Activated naive CD8-positive, alpha-beta T cell treated with anti-CD3 and anti-CD28 coated beads for 36 hours (primary cell): ENCODE measurements at regions not wholly inside any gene's neighbourhood (a gene's known extent, or its start where the extent isn't known, plus 50 kb on each side); places are given as distances from the start of the nearest gene placed in this dataset.
"Not testable (repeated sequence)": the region's sequence is repeated elsewhere in the genome, so short reads cannot be mapped to it uniquely, and the experiment has no call there.

Experiments
- DNase-seq: peaks from one replicate; pipeline ENCODE4 v3.0.0; 2021
- H3K27ac Mint-ChIP-seq: one replicate; pipeline ENCODE4 v1.8.0; 2022; ENCODE audit warnings: mild to moderate bottlenecking, moderate library complexity, mixed read lengths
- H3K27me3 Mint-ChIP-seq: one replicate; pipeline ENCODE4 v1.8.0; 2022; ENCODE audit warnings: mild to moderate bottlenecking, mixed read lengths
- H3K36me3 Mint-ChIP-seq: one replicate; pipeline ENCODE4 v1.8.0; 2021; ENCODE audit warnings: mild to moderate bottlenecking, mixed read lengths
- H3K4me1 Mint-ChIP-seq: one replicate; pipeline ENCODE4 v1.8.0; 2021; ENCODE audit warnings: mixed read lengths
- H3K4me3 Mint-ChIP-seq: one replicate; pipeline ENCODE4 v1.8.0; 2022; ENCODE audit warnings: mild to moderate bottlenecking, moderate library complexity, mixed read lengths
- H3K9me3 Mint-ChIP-seq: one replicate; pipeline ENCODE4 v1.8.0; 2022; ENCODE audit warnings: mixed read lengths

DNA sequence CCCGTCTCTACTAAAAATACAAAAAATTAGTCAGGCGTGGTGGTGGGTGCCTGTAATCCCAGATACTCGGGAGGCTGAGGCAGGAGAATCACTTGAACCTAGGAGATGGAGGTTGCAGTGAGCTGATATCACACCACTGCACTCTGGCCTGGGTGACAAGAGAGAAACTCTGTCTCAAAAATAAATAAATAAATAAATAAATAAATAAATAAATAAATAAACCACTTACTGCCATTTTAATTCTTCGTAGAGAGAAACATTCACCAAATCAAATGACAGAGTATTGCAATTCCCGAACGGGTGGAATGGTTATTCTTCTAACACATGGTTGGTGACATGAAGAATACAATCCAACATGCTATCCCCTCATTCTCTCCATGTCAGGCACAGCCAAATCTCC lies 754.3 kb upstream of the AUTS2 start:
- not testable (repeated sequence) for H3K4me1 Mint-ChIP-seq, H3K9me3 Mint-ChIP-seq, DNase-seq, H3K27me3 Mint-ChIP-seq, H3K36me3 Mint-ChIP-seq, H3K4me3 Mint-ChIP-seq, H3K27ac Mint-ChIP-seq

DNA sequence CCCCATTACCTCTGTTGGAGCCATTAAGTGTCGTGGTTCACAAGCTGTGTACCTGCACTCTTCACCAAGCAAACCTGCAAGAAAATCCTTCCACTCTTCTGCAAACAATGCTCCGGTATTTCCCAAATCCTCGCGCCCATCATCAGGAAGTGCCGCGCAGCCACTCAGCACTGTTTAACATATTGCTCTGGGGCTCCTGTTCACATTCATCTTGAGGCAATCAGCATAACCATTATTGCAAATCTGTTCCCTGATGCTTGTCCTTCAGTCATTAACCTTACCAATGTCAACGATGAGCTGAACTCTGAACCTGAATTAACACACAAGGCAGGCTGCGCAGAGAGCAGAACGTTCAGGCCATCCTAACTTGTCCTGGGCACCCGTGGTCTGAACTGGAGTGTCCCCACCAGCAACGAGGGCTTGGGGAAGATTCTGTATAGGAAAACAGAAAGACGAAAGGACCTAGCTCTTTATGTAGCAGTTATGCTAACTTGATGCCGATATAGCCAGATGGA lies 751.4 kb upstream of the AUTS2 start:
- DNase-seq = no peak
- Mint-ChIP-seq H3K36me3 (no peaks in the 10 kb centered on the region), H3K27ac (no peak overlapping the region), H3K9me3 (peaks cover 2% of the 10 kb centered on the region), H3K4me3 (no peak overlapping the region), H3K4me1 (no peaks in the 10 kb centered on the region), H3K27me3 (no peaks in the 10 kb centered on the region)

DNA sequence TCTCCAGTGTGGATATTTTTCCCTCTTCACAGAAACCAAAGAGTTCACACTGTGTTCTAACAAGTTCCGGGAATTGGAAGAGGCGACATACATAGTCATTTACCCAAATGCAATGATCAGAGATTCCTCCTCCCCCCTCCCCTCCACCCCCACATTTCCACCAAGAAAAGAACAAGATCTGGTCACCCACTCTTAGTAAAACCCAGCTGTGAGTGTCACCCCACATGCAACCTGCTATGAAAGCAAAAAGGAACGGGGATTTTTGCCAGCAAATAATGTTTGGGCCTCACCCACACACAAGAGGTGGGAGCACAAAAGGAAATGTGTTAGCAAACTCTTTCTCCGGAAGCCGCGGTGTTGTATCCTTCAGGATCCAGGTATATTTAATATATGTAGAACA lies 745.0 kb upstream of the AUTS2 start:
- no peak overlapping the region for H3K27ac Mint-ChIP-seq
- H3K9me3 Mint-ChIP-seq = peaks cover 2% of the 10 kb centered on the region
- no peaks in the 10 kb centered on the region for H3K27me3 Mint-ChIP-seq
- no peak for DNase-seq
- no peaks in the 10 kb centered on the region for H3K36me3 Mint-ChIP-seq
- H3K4me1 Mint-ChIP-seq = no peaks in the 10 kb centered on the region
- no peak overlapping the region for H3K4me3 Mint-ChIP-seq

DNA sequence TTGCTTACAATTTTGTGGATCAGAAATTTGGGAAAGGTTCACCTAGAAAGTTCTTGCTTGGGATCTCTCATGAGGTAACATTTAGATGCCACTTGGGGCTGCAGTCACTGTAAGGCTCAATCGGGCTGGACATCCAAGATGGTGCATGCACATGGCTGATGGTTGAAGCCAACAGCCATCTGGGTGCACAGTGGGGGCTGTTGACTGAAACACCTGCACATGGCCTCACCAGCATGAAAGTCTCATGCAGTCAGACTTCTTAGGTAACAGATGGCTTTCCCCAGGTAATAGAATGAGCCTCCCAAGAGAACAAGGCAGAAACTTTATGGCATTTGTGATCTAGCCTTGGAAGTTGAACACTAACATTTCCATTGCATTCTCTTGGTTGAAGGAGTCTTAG lies 740.7 kb upstream of the AUTS2 start:
- Mint-ChIP-seq H3K27me3 (no peaks in the 10 kb centered on the region), H3K4me3 (no peak overlapping the region), H3K36me3 (no peaks in the 10 kb centered on the region), H3K9me3 (peaks cover 4% of the 10 kb centered on the region), H3K27ac (no peak overlapping the region), H3K4me1 (no peaks in the 10 kb centered on the region)
- DNase-seq = no peak

DNA sequence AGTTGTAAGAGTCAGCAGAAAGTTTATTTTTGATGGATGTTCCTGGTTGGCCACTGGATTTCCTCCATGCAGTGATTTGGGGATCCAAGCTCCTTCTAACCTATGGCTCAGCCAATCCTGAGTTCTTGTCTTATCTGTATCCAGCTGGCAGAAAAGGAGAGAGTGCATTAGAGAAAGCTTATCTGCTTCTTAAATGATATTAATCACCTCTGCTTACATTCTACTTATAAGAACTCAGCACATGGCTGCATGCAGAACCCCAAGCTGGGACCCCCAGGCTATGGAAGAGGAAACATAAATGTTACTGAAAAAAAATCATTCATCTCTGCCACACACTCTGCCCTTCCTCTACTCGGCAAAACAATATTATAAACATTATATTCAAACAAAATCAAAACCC lies 739.8 kb upstream of the AUTS2 start:
- no peak overlapping the region for H3K4me3 Mint-ChIP-seq
- H3K27me3 Mint-ChIP-seq = no peaks in the 10 kb centered on the region
- no peak overlapping the region for H3K27ac Mint-ChIP-seq
- H3K9me3 Mint-ChIP-seq = peaks cover 4% of the 10 kb centered on the region
- DNase-seq = no peak
- no peaks in the 10 kb centered on the region for H3K36me3 Mint-ChIP-seq
- no peaks in the 10 kb centered on the region for H3K4me1 Mint-ChIP-seq

DNA sequence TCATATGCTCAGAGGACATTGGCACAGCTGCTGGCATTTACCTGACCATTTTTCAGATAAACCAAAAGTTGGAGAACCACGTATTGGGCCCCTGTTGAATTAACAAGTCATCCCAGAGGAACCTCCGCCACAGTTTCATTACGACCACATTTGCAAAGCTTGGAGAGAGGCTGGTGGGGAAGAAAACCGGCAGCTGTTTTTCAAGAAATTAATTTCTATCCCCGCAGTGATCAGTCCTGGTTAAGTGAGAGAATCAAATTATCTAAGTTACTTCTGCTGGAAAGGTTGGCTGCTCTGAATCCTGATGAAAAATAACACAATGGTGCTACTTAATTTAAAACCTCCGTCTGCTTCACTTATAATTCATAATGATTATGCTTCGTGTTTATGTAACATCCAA lies 737.1 kb upstream of the AUTS2 start:
- Mint-ChIP-seq H3K4me3 (no peak overlapping the region), H3K36me3 (peaks cover 1% of the 10 kb centered on the region), H3K4me1 (no peaks in the 10 kb centered on the region), H3K27me3 (no peaks in the 10 kb centered on the region), H3K27ac (no peak overlapping the region), H3K9me3 (peaks cover 4% of the 10 kb centered on the region)
- no peak for DNase-seq

DNA sequence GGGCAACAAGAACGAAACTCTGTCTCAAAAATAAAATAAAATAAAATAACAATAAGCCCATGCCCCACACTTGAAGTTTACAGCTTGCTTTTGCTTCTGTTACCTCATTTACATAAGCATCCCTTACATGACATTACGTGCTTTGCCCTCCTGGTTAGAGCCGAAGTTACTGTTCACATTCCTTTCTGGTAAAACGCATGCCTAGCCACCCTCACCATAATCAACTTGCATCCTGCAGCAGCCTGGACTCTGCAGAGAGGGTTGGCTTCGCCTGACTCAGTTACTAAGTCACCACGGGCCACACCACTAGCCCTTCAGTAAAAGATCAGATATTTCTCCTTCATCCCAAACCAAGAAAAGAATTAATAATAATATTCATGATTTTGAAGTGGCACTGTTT lies 736.0 kb upstream of the AUTS2 start:
- H3K27ac Mint-ChIP-seq = no peak overlapping the region
- no peak for DNase-seq
- peaks cover 1% of the 10 kb centered on the region for H3K36me3 Mint-ChIP-seq
- no peaks in the 10 kb centered on the region for H3K4me1 Mint-ChIP-seq
- H3K4me3 Mint-ChIP-seq = no peak overlapping the region
- H3K9me3 Mint-ChIP-seq = peaks cover 4% of the 10 kb centered on the region
- H3K27me3 Mint-ChIP-seq = no peaks in the 10 kb centered on the region

DNA sequence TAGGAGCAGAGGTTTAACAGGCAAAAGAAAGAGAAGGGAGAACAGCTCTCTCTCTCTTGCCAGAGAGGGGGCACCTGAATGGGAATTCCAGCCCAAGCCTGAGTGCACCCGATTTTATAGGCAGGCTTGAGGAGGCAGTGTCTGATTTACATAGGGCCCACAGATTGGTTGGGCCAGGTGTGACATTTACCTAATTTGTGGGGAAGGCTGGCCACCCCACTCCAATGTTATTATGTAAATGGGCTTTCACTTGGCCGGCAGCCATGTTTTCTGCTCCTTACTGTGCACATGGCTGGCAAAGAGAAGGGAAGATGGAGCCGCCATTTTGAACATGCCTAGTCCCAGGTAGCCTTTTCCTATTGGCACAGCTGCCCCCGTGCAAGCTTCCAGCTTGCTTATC lies 735.5 kb upstream of the AUTS2 start:
- H3K4me3 Mint-ChIP-seq = no peak overlapping the region
- no peaks in the 10 kb centered on the region for H3K27me3 Mint-ChIP-seq
- no peak for DNase-seq
- peaks cover 1% of the 10 kb centered on the region for H3K36me3 Mint-ChIP-seq
- H3K27ac Mint-ChIP-seq = no peak overlapping the region
- H3K9me3 Mint-ChIP-seq = peaks cover 4% of the 10 kb centered on the region
- no peaks in the 10 kb centered on the region for H3K4me1 Mint-ChIP-seq

DNA sequence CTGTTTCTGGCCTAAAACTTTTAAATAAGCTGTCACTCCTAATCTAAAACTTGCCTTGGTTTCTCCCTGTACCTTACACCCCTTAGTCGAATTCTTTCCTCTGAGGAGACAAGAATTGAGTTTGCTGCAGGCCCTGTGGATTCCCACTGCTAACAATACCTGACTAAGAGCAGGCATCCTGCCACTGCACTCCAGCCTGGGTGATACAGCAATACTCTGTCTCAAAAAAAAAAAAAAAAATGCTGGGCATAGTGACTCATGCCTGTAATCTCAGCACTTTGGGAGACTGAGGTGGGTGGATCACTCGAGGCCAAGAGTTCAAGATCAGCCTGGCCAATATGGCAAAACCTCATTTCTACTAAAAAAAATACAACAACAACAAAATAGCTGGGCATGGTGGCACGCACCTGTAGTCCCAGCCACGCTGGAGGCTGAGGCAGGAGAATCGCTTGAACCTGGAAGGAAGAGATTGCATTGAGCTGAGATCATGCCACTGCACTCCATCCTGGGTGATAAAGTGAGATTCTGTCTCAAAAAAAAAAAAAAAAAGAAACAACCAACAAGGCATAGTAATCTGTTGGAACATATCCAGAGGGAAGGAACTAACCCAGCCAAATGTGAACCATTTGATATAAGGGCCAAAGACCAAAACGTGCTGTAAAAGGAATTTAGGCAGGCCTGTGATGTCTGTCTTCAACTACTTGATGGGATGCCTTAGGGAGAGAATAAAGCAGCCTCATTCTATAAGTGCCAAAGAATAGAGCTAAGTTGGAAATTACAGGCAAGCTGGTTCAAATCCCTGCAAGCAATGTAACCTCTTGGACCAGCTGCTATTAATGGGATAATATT lies 732.7 kb upstream of the AUTS2 start:
- no peaks in the 10 kb centered on the region for H3K27me3 Mint-ChIP-seq
- H3K27ac Mint-ChIP-seq = no peak overlapping the region
- H3K4me1 Mint-ChIP-seq = no peaks in the 10 kb centered on the region
- H3K9me3 Mint-ChIP-seq = peaks cover 8% of the 10 kb centered on the region
- H3K36me3 Mint-ChIP-seq = peaks cover 1% of the 10 kb centered on the region
- no peak for DNase-seq
- H3K4me3 Mint-ChIP-seq = no peak overlapping the region

DNA sequence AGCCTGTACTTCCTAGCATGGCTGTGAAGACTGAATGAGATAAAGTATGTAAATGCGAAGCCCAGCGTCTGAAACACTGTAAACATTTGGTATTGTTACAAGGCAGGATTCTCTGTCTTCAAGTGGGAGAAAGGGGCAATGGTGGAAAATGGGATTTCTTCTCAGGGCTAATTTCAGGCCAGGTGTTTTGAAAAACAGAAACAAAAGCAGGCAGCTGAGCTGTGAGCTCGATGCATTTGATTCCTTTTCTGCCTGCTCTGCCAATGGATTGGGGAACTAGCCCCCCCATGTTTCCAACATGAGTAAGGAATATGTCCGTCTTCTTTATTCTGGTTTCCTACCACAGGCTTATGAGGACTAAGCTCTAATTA lies 732.1 kb upstream of the AUTS2 start:
- Mint-ChIP-seq H3K36me3 (peaks cover 1% of the 10 kb centered on the region), H3K9me3 (peaks cover 8% of the 10 kb centered on the region), H3K4me1 (no peaks in the 10 kb centered on the region), H3K27ac (no peak overlapping the region), H3K27me3 (no peaks in the 10 kb centered on the region), H3K4me3 (no peak overlapping the region)
- DNase-seq = no peak

DNA sequence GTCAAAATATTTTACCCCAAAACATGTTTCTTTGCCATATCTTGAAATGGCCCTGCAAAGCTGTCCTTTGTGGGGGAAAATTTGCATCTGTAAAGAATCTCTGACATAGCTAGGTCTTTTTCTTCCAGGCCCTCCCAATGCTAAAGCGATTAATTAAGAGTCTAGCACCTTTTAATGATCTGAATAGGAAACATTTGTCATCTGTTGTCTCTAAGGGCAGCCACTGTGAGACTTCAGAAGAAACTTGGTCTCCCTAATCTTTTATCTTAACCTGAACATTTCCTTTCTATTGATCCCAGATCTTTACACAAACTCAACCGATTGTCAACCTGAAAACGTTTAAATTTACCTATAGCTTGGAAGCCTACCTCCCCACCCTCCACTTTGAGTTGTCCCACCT lies 731.6 kb upstream of the AUTS2 start:
- not testable (repeated sequence) for H3K4me1 Mint-ChIP-seq, H3K9me3 Mint-ChIP-seq, H3K27ac Mint-ChIP-seq, H3K4me3 Mint-ChIP-seq, H3K36me3 Mint-ChIP-seq, DNase-seq, H3K27me3 Mint-ChIP-seq

DNA sequence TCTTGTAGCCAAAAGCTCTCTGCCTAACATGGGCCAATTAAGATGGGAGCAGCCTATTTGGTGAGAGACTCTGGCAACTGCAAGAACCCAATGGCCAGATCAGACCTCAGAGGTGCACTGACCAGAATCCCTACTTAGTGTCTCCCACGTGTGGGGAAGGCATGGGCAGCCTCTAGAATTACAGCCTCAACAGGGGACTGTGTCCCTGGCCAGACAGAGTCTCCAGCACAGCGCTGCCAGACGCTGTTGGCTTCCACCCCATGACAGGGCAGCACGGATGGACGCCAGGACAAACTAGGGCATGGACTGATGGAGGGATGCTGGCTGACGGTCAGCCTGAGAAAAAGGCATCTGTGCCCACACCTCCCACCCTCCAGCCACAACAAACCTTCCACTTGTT lies 729.3 kb upstream of the AUTS2 start:
- DNase-seq = no peak
- H3K36me3 Mint-ChIP-seq = peaks cover 1% of the 10 kb centered on the region
- H3K27me3 Mint-ChIP-seq = no peaks in the 10 kb centered on the region
- peaks cover 4% of the 10 kb centered on the region for H3K9me3 Mint-ChIP-seq
- H3K4me3 Mint-ChIP-seq = no peak overlapping the region
- H3K4me1 Mint-ChIP-seq = no peaks in the 10 kb centered on the region
- H3K27ac Mint-ChIP-seq = no peak overlapping the region

DNA sequence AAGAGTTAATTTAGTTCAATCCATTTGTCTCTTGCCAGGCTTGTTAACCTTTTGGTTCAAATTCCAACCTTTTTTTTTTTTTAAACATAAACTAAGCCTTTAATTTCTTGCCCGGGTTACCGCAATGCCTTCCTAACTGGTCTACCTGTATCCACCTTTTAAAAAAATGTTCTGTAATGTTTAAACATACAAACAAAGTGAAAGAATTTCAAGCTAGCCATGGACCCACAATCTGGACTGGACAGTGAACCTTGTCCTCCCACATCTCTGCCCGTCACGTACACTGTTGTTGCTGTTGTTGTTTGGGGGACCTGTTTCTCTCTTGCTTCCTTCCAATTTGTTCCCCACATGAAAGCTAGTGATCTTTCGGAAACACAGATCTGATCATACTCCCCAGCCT lies 724.7 kb upstream of the AUTS2 start:
- H3K9me3 Mint-ChIP-seq = peaks cover 4% of the 10 kb centered on the region
- no peaks in the 10 kb centered on the region for H3K27me3 Mint-ChIP-seq
- no peak for DNase-seq
- H3K27ac Mint-ChIP-seq = no peak overlapping the region
- no peak overlapping the region for H3K4me3 Mint-ChIP-seq
- H3K4me1 Mint-ChIP-seq = no peaks in the 10 kb centered on the region
- no peaks in the 10 kb centered on the region for H3K36me3 Mint-ChIP-seq

DNA sequence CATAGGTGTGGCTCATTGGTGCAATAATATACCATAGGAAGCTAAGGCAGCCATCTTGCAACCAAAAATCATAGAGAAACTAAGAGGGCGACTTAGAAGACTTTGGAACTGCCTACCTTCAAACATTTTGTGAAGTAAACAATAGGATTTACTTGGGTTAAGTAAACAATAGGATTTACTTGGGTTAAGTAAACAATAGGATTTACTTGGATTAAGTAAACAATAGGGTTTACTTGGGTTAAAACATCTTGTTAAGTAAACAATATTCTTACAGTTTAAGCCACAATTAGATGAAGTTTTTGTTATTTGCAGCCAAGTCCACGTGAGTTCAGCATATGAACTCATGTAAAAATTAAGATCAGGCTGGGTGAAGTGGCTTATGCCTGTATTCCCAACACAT lies 722.4 kb upstream of the AUTS2 start:
- Mint-ChIP-seq H3K9me3 (no peaks in the 10 kb centered on the region), H3K27ac (no peak overlapping the region), H3K27me3 (no peaks in the 10 kb centered on the region)

DNA sequence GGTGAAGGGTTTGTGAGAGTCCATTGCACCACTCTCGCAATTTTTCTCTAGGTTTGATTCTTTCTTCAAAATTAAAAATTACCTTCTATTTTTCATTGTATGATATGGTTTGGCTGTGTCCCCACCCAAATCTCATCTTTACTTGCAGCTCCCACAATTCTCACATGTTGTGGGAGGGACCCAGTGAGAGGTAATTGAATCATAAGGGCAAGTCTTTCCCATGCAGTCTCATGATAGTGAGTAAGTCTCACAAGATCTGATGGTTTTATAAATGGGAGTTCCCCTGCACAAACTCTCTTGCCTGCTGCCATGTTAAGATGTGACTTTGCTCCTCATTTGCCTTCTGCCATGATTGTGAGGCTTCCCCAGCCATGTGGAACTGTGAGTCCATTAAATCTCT lies 711.2 kb upstream of the AUTS2 start:
- DNase-seq, H3K36me3 Mint-ChIP-seq, H3K27ac Mint-ChIP-seq, H3K4me1 Mint-ChIP-seq, H3K9me3 Mint-ChIP-seq, H3K4me3 Mint-ChIP-seq, H3K27me3 Mint-ChIP-seq: not testable (repeated sequence)

More for the DNA sequence above, 722.4 kb upstream of the AUTS2 start:
- Mint-ChIP-seq H3K4me3 (no peak overlapping the region), H3K4me1 (no peaks in the 10 kb centered on the region), H3K36me3 (no peaks in the 10 kb centered on the region)
- no peak for DNase-seq

DNA sequence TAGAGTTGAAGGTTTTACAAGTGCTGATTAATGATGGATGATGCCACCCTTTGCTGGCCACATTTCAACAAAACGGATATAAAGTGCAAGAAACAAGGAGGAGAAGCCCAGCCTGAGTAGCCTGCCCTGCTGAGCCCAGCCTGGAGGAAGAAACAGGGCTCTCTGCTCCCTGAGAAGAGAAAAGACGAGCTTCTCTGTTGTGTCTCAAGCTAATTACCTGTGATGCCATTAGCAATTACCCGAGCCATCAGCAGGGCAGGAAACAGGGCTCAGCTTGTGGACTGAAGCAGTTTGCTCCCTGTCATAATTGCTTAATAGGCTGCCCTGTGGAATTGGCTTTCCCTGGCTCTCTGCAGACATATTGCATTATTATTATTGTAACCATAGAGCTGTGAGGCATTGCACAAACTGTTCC lies 709.3 kb upstream of the AUTS2 start:
- Mint-ChIP-seq H3K27ac (no peak overlapping the region), H3K36me3 (no peaks in the 10 kb centered on the region), H3K4me3 (no peak overlapping the region), H3K27me3 (no peaks in the 10 kb centered on the region), H3K9me3 (peaks cover 1% of the 10 kb centered on the region), H3K4me1 (no peaks in the 10 kb centered on the region)
- DNase-seq = no peak
